Bronchial epithelial cell (primary cell): ENCODE measurements at regions not wholly inside any gene's neighbourhood (a gene's known extent, or its start where the extent isn't known, plus 50 kb on each side); places are given as distances from the start of the nearest gene placed in this dataset.
A peak's percentile ranks its signal among the peaks of the same experiment; 100 is the strongest.

Experiments used
- DNase-seq: peaks from one replicate; pipeline ENCODE4 v3.0.0-alpha.2; 2010; ENCODE audit warnings: low read depth
- FAIRE-seq: peaks from 2 replicates; lab custom pipeline; 2011; peaks lifted over from hg19 to GRCh38; lab: Jason Lieb, UNC
- H3K27me3 ChIP-seq: 2 replicates; pipeline ENCODE4 v1.5.1; 2011; ENCODE audit warnings: low read length; ENCODE audit not compliant: control insufficient read depth, insufficient read depth
- H3K36me3 ChIP-seq: 2 replicates; pipeline ENCODE4 v1.5.1; 2011; ENCODE audit warnings: low read length; ENCODE audit not compliant: control insufficient read depth, insufficient read depth
- H3K4me3 ChIP-seq: 2 replicates; pipeline ENCODE4 v1.5.1; 2011; ENCODE audit warnings: mild to moderate bottlenecking, low read depth, low read length, control low read depth
- CTCF ChIP-seq: IDR thresholded peaks from 2 replicates; pipeline ENCODE4 v1.5.1; 2011; ENCODE audit warnings: mild to moderate bottlenecking, moderate library complexity, low read length, control low read depth, inconsistent platforms; ENCODE audit not compliant: insufficient read depth, severe bottlenecking

GRCh38 chr20:39825524-39825923, 863.4 kb downstream of the DHX35 start:
- Histone ChIP-seq H3K36me3 (no peaks in the 10 kb centered on the region), H3K4me3 (no peak overlapping the region), H3K27me3 (no peaks in the 10 kb centered on the region)
- DNase-seq (peak; percentile 96), FAIRE-seq (peak; percentile 99)
- TF ChIP-seq CTCF, result no peak

- no peaks in the 10 kb centered on the region for H3K36me3 ChIP-seq
- no peak for FAIRE-seq
- H3K4me3 ChIP-seq, result no peak overlapping the region
- no peak for TF ChIP-seq CTCF
- no peaks in the 10 kb centered on the region for H3K27me3 ChIP-seq
- no peak for DNase-seq
These were observed 861.1 kb downstream of the DHX35 start for GRCh38 chr20:39823224-39823623.

GRCh38 chr20:39822667-39823066, 860.5 kb downstream of the DHX35 start:
- H3K36me3 ChIP-seq, result no peaks in the 10 kb centered on the region
- no peak overlapping the region for H3K4me3 ChIP-seq
- DNase-seq, result peak; percentile 50
- no peak for FAIRE-seq
- H3K27me3 ChIP-seq, result no peaks in the 10 kb centered on the region
- no peak for TF ChIP-seq CTCF

GRCh38 chr20:39813190-39813829, 851.2 kb downstream of the DHX35 start:
- FAIRE-seq, result no peak
- no peak for TF ChIP-seq CTCF
- no peak for DNase-seq
- H3K4me3 ChIP-seq, result no peak overlapping the region
- no peaks in the 10 kb centered on the region for H3K27me3 ChIP-seq
- no peaks in the 10 kb centered on the region for H3K36me3 ChIP-seq

- FAIRE-seq (peak; percentile 97), DNase-seq (peak; percentile 98)
- no peak for TF ChIP-seq CTCF
- H3K36me3 ChIP-seq, result no peaks in the 10 kb centered on the region
- no peaks in the 10 kb centered on the region for H3K27me3 ChIP-seq
- H3K4me3 ChIP-seq, result no peak overlapping the region
These were observed 850.0 kb downstream of the DHX35 start for GRCh38 chr20:39812116-39812515.

- Histone ChIP-seq H3K4me3 (no peak overlapping the region), H3K27me3 (no peaks in the 10 kb centered on the region), H3K36me3 (no peaks in the 10 kb centered on the region)
- DNase-seq (no peak), FAIRE-seq (no peak)
- TF ChIP-seq CTCF, result no peak
These were observed 848.2 kb downstream of the DHX35 start for GRCh38 chr20:39810309-39810708.
